ENCODE measurements at regions not wholly inside any gene's neighbourhood (a gene's known extent, or its start where the extent isn't known, plus 50 kb on each side); places are given as distances from the start of the nearest gene placed in this dataset.

DNA sequence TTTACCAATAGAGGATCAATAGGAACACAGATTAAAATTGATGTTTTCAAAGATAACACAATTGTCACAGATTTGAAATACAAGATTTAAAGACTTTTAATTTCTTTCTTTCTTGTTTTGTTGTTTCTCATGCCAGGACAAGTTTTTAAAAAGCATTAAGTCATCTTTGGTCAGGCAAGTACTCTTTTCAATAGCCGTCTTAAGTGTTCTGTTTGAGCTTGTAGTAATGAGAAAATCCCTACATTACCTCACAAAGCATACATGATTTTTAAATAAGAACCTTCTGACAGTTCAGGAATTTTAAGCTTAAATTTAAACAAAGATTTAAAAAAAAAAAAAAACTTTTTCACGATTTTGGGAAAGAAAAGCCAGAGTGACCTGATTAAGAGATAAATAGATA lies 216.3 kb upstream of the PRR20A start:
- no peaks in the 10 kb centered on the region for H3K9me2 ChIP-seq (ENCODE audit: insufficient read depth, low read length)
- H3K9me3 ChIP-seq (ENCODE audit: low read length): no peaks in the 10 kb centered on the region
- no peaks in the 10 kb centered on the region for H3F3A ChIP-seq (ENCODE audit: insufficient read depth, low read length, poor library complexity, severe bottlenecking)
- no peaks in the 10 kb centered on the region for H3K27me3 ChIP-seq (ENCODE audit: insufficient read depth, low read depth, low read length)
- H3K36me3 ChIP-seq (ENCODE audit: insufficient read depth, low read length): no peaks in the 10 kb centered on the region
- no peaks in the 10 kb centered on the region for H4K20me1 ChIP-seq (ENCODE audit: insufficient read depth)
- no peaks in the 10 kb centered on the region for H3K79me2 ChIP-seq (replicated peaks; ENCODE audit: insufficient read depth, low read length)
- H2AFZ ChIP-seq (ENCODE audit: low read depth, low read length): no peak overlapping the region
- H3K9ac ChIP-seq (ENCODE audit: low read length): no peak overlapping the region
- H3K4me2 ChIP-seq (ENCODE audit: low read length): no peak overlapping the region
- H3K4me3 ChIP-seq (ENCODE audit: low read length): no peak overlapping the region
- TF ChIP-seq RAD21 (conservative IDR thresholded peaks at IDR 0.05) (no peak), SMC3 (conservative IDR thresholded peaks at IDR 0.05; ENCODE audit: poor library complexity) (no peak), CTCF (IDR thresholded peaks at IDR 0.05; ENCODE audit: poor library complexity, severe bottlenecking) (no peak), EZH2 (IDR thresholded peaks at IDR 0.05; ENCODE audit: borderline replicate concordance, insufficient read depth, low read length, poor library complexity, severe bottlenecking) (no peak), TAF1 (IDR thresholded peaks at IDR 0.05; ENCODE audit: low read depth) (no peak)
- TF ChIP-seq, protein P1, sequence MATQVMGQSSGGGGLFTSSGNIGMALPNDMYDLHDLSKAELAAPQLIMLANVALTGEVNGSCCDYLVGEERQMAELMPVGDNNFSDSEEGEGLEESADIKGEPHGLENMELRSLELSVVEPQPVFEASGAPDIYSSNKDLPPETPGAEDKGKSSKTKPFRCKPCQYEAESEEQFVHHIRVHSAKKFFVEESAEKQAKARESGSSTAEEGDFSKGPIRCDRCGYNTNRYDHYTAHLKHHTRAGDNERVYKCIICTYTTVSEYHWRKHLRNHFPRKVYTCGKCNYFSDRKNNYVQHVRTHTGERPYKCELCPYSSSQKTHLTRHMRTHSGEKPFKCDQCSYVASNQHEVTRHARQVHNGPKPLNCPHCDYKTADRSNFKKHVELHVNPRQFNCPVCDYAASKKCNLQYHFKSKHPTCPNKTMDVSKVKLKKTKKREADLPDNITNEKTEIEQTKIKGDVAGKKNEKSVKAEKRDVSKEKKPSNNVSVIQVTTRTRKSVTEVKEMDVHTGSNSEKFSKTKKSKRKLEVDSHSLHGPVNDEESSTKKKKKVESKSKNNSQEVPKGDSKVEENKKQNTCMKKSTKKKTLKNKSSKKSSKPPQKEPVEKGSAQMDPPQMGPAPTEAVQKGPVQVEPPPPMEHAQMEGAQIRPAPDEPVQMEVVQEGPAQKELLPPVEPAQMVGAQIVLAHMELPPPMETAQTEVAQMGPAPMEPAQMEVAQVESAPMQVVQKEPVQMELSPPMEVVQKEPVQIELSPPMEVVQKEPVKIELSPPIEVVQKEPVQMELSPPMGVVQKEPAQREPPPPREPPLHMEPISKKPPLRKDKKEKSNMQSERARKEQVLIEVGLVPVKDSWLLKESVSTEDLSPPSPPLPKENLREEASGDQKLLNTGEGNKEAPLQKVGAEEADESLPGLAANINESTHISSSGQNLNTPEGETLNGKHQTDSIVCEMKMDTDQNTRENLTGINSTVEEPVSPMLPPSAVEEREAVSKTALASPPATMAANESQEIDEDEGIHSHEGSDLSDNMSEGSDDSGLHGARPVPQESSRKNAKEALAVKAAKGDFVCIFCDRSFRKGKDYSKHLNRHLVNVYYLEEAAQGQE (IDR thresholded peaks at IDR 0.05; ENCODE audit: borderline replicate concordance): no peak
- no peak overlapping the region for H3K27ac ChIP-seq (ENCODE audit: low read length)

- H3K4me3 ChIP-seq (ENCODE audit: low read length): no peak overlapping the region
- no peak overlapping the region for H3K9ac ChIP-seq (ENCODE audit: low read length)
- no peaks in the 10 kb centered on the region for H3K36me3 ChIP-seq (ENCODE audit: insufficient read depth, low read length)
- no peaks in the 10 kb centered on the region for H3K79me2 ChIP-seq (replicated peaks; ENCODE audit: insufficient read depth, low read length)
- H3F3A ChIP-seq (ENCODE audit: insufficient read depth, low read length, poor library complexity, severe bottlenecking): no peaks in the 10 kb centered on the region
- no peaks in the 10 kb centered on the region for H3K9me3 ChIP-seq (ENCODE audit: low read length)
- H3K9me2 ChIP-seq (ENCODE audit: insufficient read depth, low read length): no peaks in the 10 kb centered on the region
- no peak overlapping the region for H3K27ac ChIP-seq (ENCODE audit: low read length)
- no peaks in the 10 kb centered on the region for H3K27me3 ChIP-seq (ENCODE audit: insufficient read depth, low read depth, low read length)
- H4K20me1 ChIP-seq (ENCODE audit: insufficient read depth): no peaks in the 10 kb centered on the region
- H2AFZ ChIP-seq (ENCODE audit: low read depth, low read length): no peak overlapping the region
- TF ChIP-seq POLR2AphosphoS5 (IDR thresholded peaks at IDR 0.05) (peak; percentile 51), CTCF (IDR thresholded peaks at IDR 0.05; ENCODE audit: poor library complexity, severe bottlenecking) (no peak), EP300 (conservative IDR thresholded peaks at IDR 0.05; ENCODE audit: poor library complexity, severe bottlenecking) (peak; percentile 66)
- H3K4me2 ChIP-seq (ENCODE audit: low read length): no peak overlapping the region
Measured at GRCh38 chr13:56932104-56932503, 208.6 kb upstream of the PRR20A start.
